ENCODE measurements at regions not wholly inside any gene's neighbourhood (a gene's known extent, or its start where the extent isn't known, plus 50 kb on each side); places are given as distances from the start of the nearest gene placed in this dataset.

GRCh38 chr3:153334558-153334957 lies 172.5 kb downstream of the RAP2B start:
- no peak for TF ChIP-seq CTCF (IDR thresholded peaks at IDR 0.05)

- TF ChIP-seq CTCF (IDR thresholded peaks at IDR 0.05): no peak
These were observed 175.3 kb downstream of the RAP2B start for GRCh38 chr3:153337369-153337768.

GRCh38 chr3:153338487-153338886 lies 176.5 kb downstream of the RAP2B start:
- no peak for TF ChIP-seq CTCF (IDR thresholded peaks at IDR 0.05)

GRCh38 chr3:153339065-153339464 lies 177.0 kb downstream of the RAP2B start:
- TF ChIP-seq CTCF (IDR thresholded peaks at IDR 0.05): no peak

- no peak for TF ChIP-seq CTCF (IDR thresholded peaks at IDR 0.05)
These were observed 182.2 kb downstream of the RAP2B start for GRCh38 chr3:153343988-153344782.

GRCh38 chr3:153348457-153349107 lies 186.6 kb downstream of the RAP2B start:
- TF ChIP-seq CTCF (IDR thresholded peaks at IDR 0.05): no peak

- no peak for TF ChIP-seq CTCF (IDR thresholded peaks at IDR 0.05)
These were observed 187.1 kb downstream of the RAP2B start for GRCh38 chr3:153349108-153349499.

Measured in LNCAP (cell line).